Lower leg skin (tissue), 3 donors: ENCODE measurements at regions not wholly inside any gene's neighbourhood (a gene's known extent, or its start where the extent isn't known, plus 50 kb on each side); places are given as distances from the start of the nearest gene placed in this dataset.

ENCODE experiments used
- POLR2A ChIP-seq, 2 donors: fragments of 450-650 bp; IDR thresholded peaks; one replicate each; pipeline ENCODE4 v1.6.1; 2016 to 2017; ENCODE audit warnings: antibody characterized with exemption in 2 of 2, mild to moderate bottlenecking in 1 of 2, moderate library complexity in 1 of 2
- TF ChIP-seq, protein P1 (sequence below), 3 donors: fragments of 450-650 bp; IDR thresholded peaks; one replicate each; pipeline ENCODE4 v1.5.1; 2016; ENCODE audit warnings: antibody characterized with exemption in 3 of 3, mild to moderate bottlenecking in 3 of 3, moderate library complexity in 2 of 3

DNA sequence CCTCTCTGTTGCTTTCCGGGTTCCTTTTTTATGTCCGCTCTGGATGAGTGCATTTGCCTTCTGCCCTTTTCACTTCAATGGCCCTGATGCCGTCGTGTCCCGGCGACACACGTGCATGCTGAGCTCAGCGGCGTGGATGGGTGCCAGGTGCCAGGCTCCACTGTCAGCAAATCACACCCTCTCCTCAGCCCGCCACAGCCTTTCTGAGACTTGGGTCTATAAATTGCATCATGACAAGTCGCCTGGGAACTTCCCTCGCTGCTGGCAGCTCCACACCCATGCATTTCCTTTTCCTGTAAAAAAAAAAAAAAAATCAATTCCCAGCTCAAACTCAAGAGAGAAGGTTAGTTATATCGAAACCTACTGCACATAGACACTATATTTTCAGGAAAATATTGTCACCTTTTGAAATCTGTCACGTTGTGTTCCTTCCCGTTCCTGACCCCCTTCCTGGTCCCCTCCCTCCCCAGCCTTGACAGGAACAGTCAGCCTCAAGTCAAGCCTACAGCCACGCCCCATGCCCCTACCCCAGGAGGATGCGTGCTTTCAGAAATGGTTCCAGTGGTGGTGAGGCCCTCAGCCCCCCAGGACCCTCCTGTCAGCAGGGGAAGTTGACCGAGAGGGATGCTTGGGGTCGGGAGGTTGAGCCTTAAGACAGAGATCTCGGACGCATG is 110.3 kb upstream of the PTCH1 start:
- TF ChIP-seq, protein P1, sequence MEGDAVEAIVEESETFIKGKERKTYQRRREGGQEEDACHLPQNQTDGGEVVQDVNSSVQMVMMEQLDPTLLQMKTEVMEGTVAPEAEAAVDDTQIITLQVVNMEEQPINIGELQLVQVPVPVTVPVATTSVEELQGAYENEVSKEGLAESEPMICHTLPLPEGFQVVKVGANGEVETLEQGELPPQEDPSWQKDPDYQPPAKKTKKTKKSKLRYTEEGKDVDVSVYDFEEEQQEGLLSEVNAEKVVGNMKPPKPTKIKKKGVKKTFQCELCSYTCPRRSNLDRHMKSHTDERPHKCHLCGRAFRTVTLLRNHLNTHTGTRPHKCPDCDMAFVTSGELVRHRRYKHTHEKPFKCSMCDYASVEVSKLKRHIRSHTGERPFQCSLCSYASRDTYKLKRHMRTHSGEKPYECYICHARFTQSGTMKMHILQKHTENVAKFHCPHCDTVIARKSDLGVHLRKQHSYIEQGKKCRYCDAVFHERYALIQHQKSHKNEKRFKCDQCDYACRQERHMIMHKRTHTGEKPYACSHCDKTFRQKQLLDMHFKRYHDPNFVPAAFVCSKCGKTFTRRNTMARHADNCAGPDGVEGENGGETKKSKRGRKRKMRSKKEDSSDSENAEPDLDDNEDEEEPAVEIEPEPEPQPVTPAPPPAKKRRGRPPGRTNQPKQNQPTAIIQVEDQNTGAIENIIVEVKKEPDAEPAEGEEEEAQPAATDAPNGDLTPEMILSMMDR (IDR thresholded peaks at IDR 0.05) = no peak
- TF ChIP-seq POLR2A (IDR thresholded peaks at IDR 0.05) = no peak
